Vagina (tissue), 2 donors: ENCODE measurements at regions not wholly inside any gene's neighbourhood (a gene's known extent, or its start where the extent isn't known, plus 50 kb on each side); places are given as distances from the start of the nearest gene placed in this dataset.

Source experiments
- CTCF ChIP-seq, 3 experiments: fragments of 450-650 bp in 2 of 3; fragments of 200-600 bp in 1 of 3; sonication (generic) in 1 of 3; IDR thresholded peaks; one replicate each; pipeline ENCODE4 v1.5.1; 2017 to 2019; ENCODE audit warnings: antibody characterized with exemption in 3 of 3, mild to moderate bottlenecking in 2 of 3, moderate library complexity in 2 of 3
- POLR2A ChIP-seq, 2 donors: fragments of 450-650 bp; IDR thresholded peaks; one replicate each; pipeline ENCODE4 v1.6.1; 2017; ENCODE audit warnings: antibody characterized with exemption in 2 of 2, mild to moderate bottlenecking in 2 of 2, moderate library complexity in 2 of 2
- POLR2AphosphoS5 ChIP-seq, 2 donors: sonication (generic); formaldehyde crosslinking; IDR thresholded peaks; one replicate each; pipeline ENCODE4 v1.9.0; 2017; ENCODE audit warnings: antibody characterized with exemption in 2 of 2, mild to moderate bottlenecking in 2 of 2, low read depth in 1 of 2; ENCODE audit not compliant: insufficient read depth in 1 of 2

DNA sequence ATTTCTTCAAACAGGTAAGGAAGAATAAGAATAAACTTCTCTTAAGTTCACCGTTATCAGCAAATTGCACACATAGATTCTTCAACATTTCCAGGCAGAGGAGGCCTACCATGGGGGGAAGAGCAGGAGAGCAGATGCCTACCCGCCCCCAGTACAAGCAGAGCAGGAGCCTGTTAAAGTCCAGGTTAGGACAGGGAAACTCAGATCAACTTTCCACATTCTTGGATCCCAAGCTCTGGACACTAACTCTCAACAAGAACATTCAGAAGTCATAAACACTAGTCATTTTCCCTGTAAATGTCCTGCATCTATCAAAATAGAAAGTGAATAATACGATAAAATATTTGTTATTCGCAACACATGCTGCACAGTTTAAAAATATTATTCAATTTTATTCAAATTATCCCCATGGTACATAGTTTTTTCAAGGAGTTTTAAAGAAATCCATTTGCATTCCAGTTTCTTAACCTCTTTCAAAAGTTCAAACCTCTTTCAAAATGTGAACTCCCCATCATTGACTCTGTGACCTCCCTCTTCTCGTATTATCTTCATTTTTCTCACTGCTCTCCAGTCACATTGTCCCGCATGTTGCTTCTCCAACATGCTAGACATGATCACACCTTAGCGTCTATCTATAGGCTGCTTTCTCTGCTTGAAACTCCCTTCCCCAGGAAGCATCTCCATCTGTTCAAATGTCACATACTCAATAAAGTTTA, 185.2 kb upstream of the NEIL3 start:
- no peak for TF ChIP-seq POLR2AphosphoS5 (IDR thresholded peaks at IDR 0.05; ENCODE audit: insufficient read depth in 1 of 2, low read depth in 1 of 2)
- no peak for TF ChIP-seq CTCF (IDR thresholded peaks at IDR 0.05)
- TF ChIP-seq POLR2A (IDR thresholded peaks at IDR 0.05), result no peak
